HG02642 (cell line): ENCODE measurements at regions not wholly inside any gene's neighbourhood (a gene's known extent, or its start where the extent isn't known, plus 50 kb on each side); places are given as distances from the start of the nearest gene placed in this dataset.

Experiments used
- ATAC-seq: cut with Tn5 transposase; IDR thresholded peaks from one replicate; pipeline ENCODE4 v1.9.1; 2021; ENCODE audit warnings: mild to moderate bottlenecking; ENCODE audit not compliant: unreplicated experiment, poor library complexity

- no peak for ATAC-seq
Measured at GRCh38 chr5:167743695-167744464, 547.6 kb upstream of the WWC1 start.

DNA sequence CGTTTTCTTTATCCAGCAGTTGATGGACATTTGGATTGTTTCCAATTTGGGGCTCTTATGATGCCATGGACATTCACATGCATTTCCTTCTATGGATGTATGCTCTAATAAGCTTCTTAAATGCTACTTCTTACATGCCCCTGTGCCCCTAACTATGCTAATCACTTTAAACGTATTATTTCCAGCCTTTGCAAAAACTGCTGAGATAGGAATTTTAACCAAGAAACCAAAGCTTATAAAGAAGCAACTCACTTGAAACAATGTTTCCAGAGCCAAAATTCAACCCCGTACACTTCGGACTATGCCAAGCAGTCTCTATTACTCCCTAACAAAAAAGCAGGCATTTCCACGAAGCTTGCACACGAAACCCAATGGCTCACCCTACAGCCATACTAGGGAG, 545.6 kb upstream of the WWC1 start:
- ATAC-seq, result no peak

DNA sequence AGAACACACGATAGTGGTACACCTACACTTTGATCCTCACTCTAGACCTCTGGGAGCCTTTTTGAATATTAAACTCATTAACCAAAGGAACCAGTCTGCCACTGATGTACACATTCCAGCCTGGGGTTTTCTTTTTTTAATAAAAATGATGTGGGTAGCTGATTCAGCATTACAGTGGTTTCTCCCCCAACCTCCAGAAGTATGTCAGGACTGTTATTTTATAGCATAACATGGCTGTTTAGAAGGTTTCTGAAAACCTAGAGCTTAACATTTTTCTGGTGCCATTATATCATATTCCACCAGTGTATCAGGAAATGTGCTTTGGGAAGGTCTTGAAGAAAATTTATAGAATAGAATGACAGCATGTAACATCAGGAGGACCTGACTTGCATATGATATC, 540.9 kb upstream of the WWC1 start:
- no peak for ATAC-seq

GRCh38 chr5:167752936-167753335, 538.5 kb upstream of the WWC1 start:
- no peak for ATAC-seq

- no peak for ATAC-seq
Measured at GRCh38 chr5:167753725-167754490, 537.5 kb upstream of the WWC1 start.

GRCh38 chr5:167754501-167755021, 536.9 kb upstream of the WWC1 start:
- no peak for ATAC-seq

DNA sequence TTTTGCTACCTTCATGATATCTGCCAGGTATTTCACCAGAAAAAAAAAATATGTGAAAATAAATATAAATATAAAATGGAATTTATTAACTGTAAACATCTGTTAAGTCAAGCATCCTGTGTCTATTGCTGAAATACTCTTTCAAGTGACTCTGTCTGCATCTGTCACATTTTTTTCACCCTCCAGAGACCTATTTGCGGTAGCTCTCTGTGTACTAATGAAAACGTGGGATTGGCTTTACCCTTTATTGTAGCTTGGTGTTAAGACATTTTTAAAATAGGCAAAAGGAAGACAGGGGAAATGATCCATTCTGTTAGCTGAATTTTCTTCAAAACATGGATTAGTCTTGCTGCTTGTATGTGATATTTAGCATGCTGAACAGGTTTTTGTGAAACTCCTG, 536.0 kb upstream of the WWC1 start:
- no peak for ATAC-seq

DNA sequence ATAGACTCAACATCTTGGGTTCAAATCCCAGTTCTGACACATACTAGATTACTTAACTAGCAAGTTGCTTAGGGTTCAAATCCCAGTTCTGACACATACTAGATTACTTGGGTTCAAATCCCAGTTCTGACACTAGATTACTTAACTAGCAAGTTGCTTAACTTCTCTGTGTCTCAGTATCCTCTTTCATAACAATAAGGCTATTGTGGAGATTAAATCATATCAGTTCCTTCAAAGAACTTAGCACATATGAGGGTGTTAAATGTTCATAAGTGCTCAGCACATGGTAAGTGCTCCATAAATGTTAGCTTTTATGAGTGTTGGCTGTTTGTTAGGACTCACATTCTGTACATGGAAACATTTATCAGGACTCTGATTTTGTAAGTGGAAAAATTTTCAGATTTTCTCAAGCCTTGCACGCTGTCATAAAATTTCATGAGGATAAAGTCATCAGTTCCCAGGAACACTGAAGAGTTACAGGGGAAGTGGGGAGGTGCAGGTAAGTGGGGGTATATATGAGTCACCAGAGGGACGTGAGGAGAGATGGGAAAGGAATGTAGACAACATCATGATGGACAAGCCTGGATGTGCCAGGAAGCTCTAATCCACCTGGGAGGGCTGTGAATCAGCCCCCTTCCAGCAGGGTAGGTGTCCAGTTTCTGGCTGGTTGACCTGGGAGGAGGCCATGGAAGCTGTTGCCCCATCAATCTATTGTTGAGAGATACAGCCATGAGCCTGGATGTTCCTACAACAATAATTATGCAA, 532.2 kb upstream of the WWC1 start:
- ATAC-seq, result no peak

GRCh38 chr5:167763772-167764171, 527.7 kb upstream of the WWC1 start:
- no peak for ATAC-seq

- no peak for ATAC-seq
Measured at GRCh38 chr5:167764641-167765289, 526.7 kb upstream of the WWC1 start.

GRCh38 chr5:167765352-167765751, 526.1 kb upstream of the WWC1 start:
- no peak for ATAC-seq

DNA sequence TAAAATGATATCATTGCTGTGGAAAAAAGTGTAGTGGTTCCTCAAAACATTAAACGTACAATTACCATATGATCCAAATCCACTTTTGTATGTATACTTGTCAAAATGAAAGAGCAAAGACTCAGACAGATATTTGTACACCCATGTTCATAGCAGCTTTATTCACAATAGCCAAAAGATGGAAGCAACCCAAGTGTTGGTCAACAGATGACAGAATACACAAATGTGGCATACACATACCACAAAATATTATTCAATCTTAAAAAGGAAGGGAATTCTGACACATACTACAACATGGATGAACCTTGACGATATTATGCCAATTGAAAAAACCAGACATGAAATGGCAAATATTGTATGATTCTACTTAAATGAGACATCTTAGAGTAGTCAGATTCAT, 524.5 kb upstream of the WWC1 start:
- no peak for ATAC-seq

- ATAC-seq, result no peak
Measured at GRCh38 chr5:167767795-167768194, 523.6 kb upstream of the WWC1 start.

DNA sequence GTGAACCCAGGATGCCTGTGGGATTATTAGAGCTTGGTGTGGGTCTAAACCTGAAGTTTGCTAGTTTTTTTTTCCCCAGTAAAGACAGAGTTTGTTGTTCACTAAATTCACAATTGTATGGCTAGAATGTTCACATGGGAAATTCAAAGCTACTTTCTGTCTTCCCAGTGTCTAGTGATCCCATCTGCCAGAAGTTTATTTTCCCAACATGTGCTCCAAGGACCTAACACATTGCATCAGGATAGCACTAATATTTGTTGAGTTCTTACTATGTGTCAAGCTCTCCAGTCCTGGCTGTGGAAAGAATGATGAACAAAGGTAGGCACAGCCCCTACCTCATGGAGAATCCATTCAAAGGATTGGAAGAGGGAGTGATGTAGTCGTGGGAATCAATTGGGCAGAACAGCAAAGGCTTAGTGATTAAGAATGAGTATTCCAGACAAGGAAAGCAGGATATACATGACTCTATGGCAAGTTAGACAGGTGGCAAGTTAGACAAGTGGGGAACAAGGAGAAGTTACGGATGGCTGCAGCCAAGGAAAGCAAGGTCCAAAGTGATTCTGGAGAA, 521.5 kb upstream of the WWC1 start:
- no peak for ATAC-seq

DNA sequence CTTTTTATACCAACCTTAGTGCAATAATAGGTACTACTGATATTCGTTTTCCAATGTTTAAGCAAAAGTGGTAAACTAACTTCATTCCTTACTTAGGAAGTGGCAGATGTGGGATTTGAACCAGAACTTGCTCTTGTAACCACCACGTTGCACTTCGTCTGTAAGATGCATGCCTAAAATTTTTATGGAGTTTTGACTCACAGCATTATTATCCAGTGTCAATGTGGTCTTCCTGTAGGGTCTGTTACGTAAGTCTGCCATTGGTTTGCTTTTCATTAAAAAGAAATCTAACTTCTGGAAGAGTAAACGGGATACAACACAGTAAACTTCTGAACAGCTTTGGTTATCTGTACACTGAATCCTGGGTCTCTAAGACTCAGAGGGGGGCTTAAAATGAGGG, 521.0 kb upstream of the WWC1 start:
- ATAC-seq, result no peak

DNA sequence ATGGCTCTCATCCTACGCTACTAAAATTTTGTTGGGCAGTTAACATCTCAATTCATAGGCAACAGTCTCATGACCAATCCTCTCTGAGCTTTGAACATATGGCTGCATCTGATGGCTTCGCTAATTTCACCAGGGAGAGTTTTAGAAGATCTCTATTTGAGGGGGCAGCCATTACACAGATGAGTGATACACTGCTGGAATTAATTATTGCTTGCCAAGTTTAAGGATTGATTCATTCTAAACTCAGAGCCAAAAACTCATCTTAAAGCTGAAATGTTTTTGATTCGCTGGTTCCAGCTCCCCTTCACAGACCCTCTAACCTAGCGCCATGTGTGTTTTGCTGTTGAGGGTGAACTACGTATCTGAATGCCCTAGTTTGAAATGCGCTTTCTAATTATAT, 519.9 kb upstream of the WWC1 start:
- no peak for ATAC-seq

DNA sequence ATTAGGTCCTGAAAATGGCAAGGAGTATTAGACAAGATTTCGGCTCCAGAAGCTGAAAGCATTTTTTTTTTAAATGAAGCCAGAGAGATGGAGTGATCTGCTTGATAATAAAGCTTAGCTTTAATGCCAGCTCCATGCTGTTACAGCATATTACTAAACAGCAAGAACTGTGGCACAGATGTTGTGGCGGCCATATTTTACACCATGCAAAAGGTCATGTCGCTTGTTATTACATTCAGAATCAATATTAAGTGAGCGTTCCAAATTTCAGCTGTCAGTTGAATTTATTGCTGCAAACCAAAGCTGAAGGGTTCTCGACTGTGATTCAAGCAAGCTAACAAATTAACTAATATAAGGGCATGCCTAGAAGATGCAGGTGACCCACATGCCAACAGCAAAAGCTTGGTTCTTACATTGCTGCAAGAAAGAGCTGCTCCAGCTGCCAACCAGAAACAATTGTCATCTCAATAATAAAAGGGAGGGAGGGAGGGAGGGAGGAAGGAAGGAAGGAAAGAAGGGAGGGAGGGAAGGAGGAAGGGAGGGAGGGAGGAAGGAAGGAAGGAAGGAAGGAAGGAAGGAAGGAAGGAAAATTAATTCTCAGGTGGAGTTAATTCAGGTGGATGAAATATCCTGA, 517.7 kb upstream of the WWC1 start:
- ATAC-seq, result no peak

DNA sequence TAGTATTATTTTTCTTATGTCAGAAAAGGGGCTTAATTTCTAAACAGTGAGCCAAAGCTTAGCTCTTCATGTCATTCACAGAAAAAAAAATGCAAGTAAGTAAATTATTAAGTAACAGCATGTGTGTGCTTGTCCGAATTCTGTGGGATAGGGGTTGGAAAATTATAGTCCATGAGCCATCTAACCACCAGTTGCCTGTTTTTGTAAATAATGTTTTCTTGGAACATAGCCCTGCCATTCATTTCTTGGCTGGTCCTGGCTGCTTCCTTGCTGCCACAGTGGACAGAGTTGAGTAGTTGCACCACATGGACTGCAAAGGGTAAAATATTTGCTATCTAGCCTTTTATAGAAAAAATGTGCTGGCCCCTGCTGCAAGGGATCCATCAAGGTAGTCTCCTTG, 513.7 kb upstream of the WWC1 start:
- no peak for ATAC-seq

- no peak for ATAC-seq
Measured at GRCh38 chr5:167778228-167778627, 513.2 kb upstream of the WWC1 start.

- ATAC-seq, result no peak
Measured at GRCh38 chr5:167779644-167780043, 511.8 kb upstream of the WWC1 start.
